ENCODE measurements at regions not wholly inside any gene's neighbourhood (a gene's known extent, or its start where the extent isn't known, plus 50 kb on each side); places are given as distances from the start of the nearest gene placed in this dataset.

- in situ Hi-C loops (cut with HindIII; ENCODE audit: low pct_unique_long_range_greater_than_20kb, low sequenced_read_pairs) = no loop called here
- no peak for TF ChIP-seq JUND (IDR thresholded peaks at IDR 0.05; ENCODE audit: low read depth)
- DNase-seq (ENCODE audit: low read depth in 1 of 2, low spot score in 1 of 2) = no peak
Observed at GRCh38 chr17:73767696-73768095, 123.5 kb upstream of the SDK2 start.

- DNase-seq (ENCODE audit: low read depth in 1 of 2, low spot score in 1 of 2) = no peak
- TF ChIP-seq JUND (IDR thresholded peaks at IDR 0.05; ENCODE audit: low read depth) = no peak
- in situ Hi-C loops (cut with HindIII; ENCODE audit: low pct_unique_long_range_greater_than_20kb, low sequenced_read_pairs) = no loop called here
Observed at GRCh38 chr17:73768691-73769090, 124.4 kb upstream of the SDK2 start.

- TF ChIP-seq JUND (IDR thresholded peaks at IDR 0.05; ENCODE audit: low read depth) = no peak
- DNase-seq (ENCODE audit: low read depth in 1 of 2, low spot score in 1 of 2) = no peak
- in situ Hi-C loops (cut with HindIII; ENCODE audit: low pct_unique_long_range_greater_than_20kb, low sequenced_read_pairs) = no loop called here
Observed at GRCh38 chr17:73769479-73769878, 125.2 kb upstream of the SDK2 start.

GRCh38 chr17:73770115-73770848 lies 126.0 kb upstream of the SDK2 start:
- TF ChIP-seq JUND (IDR thresholded peaks at IDR 0.05; ENCODE audit: low read depth) = 0 out of 2 replicates have a peak, but pooled peaks have one; percentile 24
- DNase-seq (ENCODE audit: low read depth in 1 of 2, low spot score in 1 of 2) = peak; percentile 32 to 61
- in situ Hi-C loops (cut with HindIII; ENCODE audit: low pct_unique_long_range_greater_than_20kb, low sequenced_read_pairs) = no loop called here

GRCh38 chr17:73770849-73771229 lies 126.6 kb upstream of the SDK2 start:
- in situ Hi-C loops (cut with HindIII; ENCODE audit: low pct_unique_long_range_greater_than_20kb, low sequenced_read_pairs) = no loop called here
- DNase-seq (ENCODE audit: low read depth in 1 of 2, low spot score in 1 of 2) = no peak
- no peak for TF ChIP-seq JUND (IDR thresholded peaks at IDR 0.05; ENCODE audit: low read depth)

GRCh38 chr17:73772107-73772705 lies 128.0 kb upstream of the SDK2 start:
- no peak for DNase-seq (ENCODE audit: low read depth in 1 of 2, low spot score in 1 of 2)
- in situ Hi-C loops (cut with HindIII; ENCODE audit: low pct_unique_long_range_greater_than_20kb, low sequenced_read_pairs) = no loop called here
- no peak for TF ChIP-seq JUND (IDR thresholded peaks at IDR 0.05; ENCODE audit: low read depth)

- no peak for DNase-seq (ENCODE audit: low read depth in 1 of 2, low spot score in 1 of 2)
Observed at GRCh38 chr17:73773702-73774101, 129.5 kb upstream of the SDK2 start.

GRCh38 chr17:73774852-73775251 lies 130.6 kb upstream of the SDK2 start:
- DNase-seq (ENCODE audit: low read depth in 1 of 2, low spot score in 1 of 2) = no peak
- in situ Hi-C loops (cut with HindIII; ENCODE audit: low pct_unique_long_range_greater_than_20kb, low sequenced_read_pairs) = no loop called here
- no peak for TF ChIP-seq JUND (IDR thresholded peaks at IDR 0.05; ENCODE audit: low read depth)

More at GRCh38 chr17:73773702-73774101, 129.5 kb upstream of the SDK2 start:
- TF ChIP-seq JUND (IDR thresholded peaks at IDR 0.05; ENCODE audit: low read depth) = no peak
- in situ Hi-C loops (cut with HindIII; ENCODE audit: low pct_unique_long_range_greater_than_20kb, low sequenced_read_pairs) = no loop called here

GRCh38 chr17:73776351-73777130 lies 132.3 kb upstream of the SDK2 start:
- in situ Hi-C loops (cut with HindIII; ENCODE audit: low pct_unique_long_range_greater_than_20kb, low sequenced_read_pairs) = no loop called here
- DNase-seq (ENCODE audit: low read depth in 1 of 2, low spot score in 1 of 2) = no peak
- no peak for TF ChIP-seq JUND (IDR thresholded peaks at IDR 0.05; ENCODE audit: low read depth)

GRCh38 chr17:73777131-73777449 lies 132.8 kb upstream of the SDK2 start:
- in situ Hi-C loops (cut with HindIII; ENCODE audit: low pct_unique_long_range_greater_than_20kb, low sequenced_read_pairs) = no loop called here
- DNase-seq (ENCODE audit: low read depth in 1 of 2, low spot score in 1 of 2) = peak in 1 of 2 experiments; percentile 58
- no peak for TF ChIP-seq JUND (IDR thresholded peaks at IDR 0.05; ENCODE audit: low read depth)

GRCh38 chr17:73782231-73782630 lies 138.0 kb upstream of the SDK2 start:
- TF ChIP-seq JUND (IDR thresholded peaks at IDR 0.05; ENCODE audit: low read depth) = no peak
- DNase-seq (ENCODE audit: low read depth in 1 of 2, low spot score in 1 of 2) = no peak
- in situ Hi-C loops (cut with HindIII; ENCODE audit: low pct_unique_long_range_greater_than_20kb, low sequenced_read_pairs) = no loop called here

GRCh38 chr17:73782641-73783381 lies 138.6 kb upstream of the SDK2 start:
- in situ Hi-C loops (cut with HindIII; ENCODE audit: low pct_unique_long_range_greater_than_20kb, low sequenced_read_pairs) = no loop called here
- peak in 1 of 2 experiments; percentile 43 for DNase-seq (ENCODE audit: low read depth in 1 of 2, low spot score in 1 of 2)
- TF ChIP-seq JUND (IDR thresholded peaks at IDR 0.05; ENCODE audit: low read depth) = no peak

Measured in T47D (cell line).